HG03139 (cell line): ENCODE measurements at regions not wholly inside any gene's neighbourhood (a gene's known extent, or its start where the extent isn't known, plus 50 kb on each side); places are given as distances from the start of the nearest gene placed in this dataset.

Experiments
- ATAC-seq: cut with Tn5 transposase; IDR thresholded peaks from one replicate; pipeline ENCODE4 v1.9.1; 2021; ENCODE audit not compliant: unreplicated experiment

DNA sequence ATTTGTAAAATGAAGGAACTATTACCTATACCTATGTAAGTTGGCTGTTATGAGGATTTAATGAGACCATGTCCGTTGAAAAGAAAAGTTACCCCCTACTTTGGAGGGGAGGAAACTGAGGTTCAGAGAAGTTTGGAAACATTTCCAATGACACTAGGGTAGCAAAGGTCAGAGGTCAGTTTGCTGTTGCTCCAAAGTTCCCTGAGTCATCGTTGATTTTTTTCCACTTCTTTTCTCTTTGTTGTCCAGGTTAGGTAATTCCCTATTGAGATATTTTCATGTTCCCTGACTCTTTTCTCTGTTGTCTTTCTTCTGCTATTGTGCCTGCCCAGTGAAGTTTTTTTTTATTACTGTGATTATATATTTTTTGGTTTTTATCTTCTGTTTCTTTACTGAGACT is 213.8 kb upstream of the C1orf174 start:
- ATAC-seq = no peak

DNA sequence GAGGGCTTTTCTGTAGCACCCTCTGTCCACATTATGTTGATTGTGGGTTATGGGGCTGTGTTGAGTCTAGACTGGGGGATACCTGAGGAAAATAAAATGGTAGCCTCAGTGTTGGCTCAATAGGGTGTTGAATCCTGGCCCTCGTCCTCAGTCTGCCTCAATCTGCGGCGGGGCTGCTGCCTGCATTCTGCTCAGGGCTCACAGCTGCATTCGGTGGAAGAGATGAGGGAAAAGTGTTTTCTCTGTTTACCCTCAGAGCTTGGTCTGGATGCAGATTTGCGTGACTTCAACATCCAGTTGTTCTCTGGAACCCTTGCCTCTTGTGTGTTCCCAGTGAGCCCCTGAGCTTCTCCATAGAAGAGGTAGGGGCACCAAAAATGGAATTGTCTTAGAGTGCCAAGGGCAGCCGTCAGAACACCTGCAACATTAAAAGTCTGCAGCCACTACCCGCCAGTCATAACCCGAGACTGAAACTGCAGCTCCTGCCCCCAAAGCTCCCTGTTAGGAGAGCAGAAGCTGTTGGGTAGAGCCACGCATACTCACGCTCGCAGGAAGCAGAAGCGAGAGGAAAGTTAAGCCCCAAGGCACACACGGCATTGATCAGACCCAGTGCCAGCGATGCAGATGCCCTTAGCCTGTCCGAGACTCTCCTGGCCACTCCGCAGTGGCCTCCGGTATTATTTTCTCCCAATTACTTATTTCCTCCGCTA is 215.3 kb upstream of the C1orf174 start:
- ATAC-seq = no peak

DNA sequence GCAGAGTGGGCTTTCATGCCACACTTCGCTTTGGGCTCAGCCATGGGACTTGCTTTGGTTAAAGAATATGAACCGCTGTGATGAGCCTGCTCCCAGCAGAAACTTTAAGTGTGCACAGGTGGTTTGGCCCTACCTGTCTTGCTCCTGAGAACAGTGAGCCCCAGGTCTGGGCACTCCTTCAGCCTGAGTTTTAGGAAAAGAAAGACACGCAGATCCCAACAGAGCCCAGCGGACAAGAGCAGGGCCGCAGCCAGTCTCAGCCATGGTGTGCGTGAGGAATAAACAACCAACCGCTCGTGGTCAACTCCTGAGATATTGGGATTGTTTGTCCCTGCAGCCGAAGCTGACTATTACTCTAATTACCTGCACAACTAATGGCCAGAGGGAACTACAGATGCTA is 217.1 kb upstream of the C1orf174 start:
- ATAC-seq = no peak

DNA sequence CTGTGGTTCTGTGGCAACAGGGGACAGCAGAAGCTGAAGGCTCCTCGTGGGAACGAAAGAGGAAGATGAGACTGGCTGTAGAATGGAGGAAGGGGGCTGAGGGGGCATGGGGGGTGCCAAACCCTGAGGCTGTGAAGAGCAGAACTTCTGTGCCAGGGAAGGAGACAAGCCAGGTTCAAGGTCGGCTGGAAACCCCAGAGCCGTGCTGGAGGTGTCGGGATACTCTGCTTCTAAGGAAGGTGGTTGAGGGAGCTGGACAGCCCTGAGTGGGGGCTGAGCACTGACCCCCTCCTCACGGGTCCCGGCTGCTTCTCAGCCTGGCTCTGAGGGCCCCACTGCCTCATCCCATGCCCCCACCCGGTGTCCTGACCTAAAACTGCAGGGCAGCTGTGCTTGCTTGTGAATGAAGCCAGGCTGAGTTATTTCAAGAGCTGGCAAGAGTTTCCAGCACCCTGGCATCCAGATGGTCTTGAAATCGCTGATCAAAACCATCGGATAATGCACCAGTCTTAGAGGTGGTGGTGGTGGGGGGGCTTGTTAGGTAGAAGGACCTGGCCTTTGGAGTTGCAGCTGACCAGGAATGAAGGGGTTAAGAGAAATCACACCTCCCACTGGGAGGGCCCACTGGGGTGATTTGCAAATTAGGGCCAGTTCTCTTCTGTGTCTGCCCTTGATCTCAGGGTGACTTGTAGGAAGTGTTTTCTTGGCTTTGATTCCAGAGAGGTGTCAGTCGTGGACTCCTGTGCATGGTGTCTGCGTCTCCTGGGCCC is 218.9 kb upstream of the C1orf174 start:
- no peak for ATAC-seq

DNA sequence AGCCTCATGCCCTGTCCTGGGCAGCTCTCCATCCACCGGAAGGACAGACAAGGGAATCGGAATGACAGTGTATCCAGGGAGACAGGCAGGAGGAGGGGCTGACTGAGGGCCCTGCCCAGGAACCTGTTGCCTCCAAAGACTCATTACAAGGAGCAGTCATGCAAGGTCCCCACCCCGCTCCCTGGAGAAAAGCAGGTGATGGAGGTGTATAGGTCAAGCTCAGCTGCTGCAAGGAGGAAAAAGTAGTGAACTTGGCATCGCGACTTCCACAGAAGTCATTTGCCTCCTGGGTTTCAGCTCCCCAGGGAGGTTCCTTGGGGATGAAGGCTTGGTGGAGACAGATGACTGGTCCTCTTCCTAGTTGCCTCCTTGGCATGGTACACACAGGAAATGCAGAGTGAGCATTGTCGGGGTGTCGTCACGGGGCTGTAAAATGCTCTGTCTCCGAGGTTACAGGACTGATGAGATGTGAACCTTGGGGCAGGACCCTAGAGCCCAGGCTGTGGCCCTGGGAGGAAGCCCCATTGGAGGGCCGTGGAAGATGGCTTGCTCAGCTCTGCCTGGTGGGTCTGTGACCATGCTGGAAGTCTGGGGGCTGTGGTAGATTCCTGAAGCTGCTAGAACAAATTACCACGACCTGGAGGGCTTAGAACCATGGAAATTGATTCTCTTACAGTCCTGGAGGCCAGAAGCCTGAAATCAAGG is 219.6 kb upstream of the C1orf174 start:
- ATAC-seq = no peak

DNA sequence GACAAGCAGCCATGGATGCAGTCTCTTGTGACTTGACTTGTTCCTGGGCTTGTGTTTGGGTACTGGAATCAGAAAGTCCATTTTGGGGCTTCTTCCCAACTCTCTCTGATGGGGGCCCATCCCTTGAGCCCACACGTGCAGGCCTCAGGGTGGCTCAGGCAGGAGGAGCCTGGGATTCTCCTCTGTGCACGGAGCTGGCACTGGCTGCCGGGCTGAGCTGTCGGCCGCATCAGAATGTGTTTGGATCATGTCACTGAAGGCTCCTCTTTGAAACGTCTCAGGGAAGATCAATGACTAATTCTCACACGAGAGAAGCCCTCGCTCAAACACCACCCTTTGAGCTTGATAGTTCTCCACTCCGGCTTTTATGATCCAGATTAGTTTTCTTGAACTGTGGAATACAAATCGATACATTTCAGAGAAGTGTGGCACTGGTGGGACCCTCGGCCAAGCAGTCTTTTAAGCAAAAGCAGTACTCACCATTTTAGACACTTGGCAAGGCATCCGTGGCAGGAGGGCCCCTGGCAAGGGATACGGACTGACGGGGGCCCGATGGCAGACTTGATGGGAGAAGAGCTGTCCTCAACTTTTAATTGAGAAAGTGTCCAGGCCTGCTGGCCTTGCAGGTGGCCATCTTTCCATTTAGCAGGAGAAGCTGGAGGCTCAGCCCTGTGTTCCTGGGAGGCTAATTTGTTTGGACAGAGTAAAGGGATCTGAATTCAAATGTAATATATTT is 220.7 kb upstream of the C1orf174 start:
- ATAC-seq = no peak

DNA sequence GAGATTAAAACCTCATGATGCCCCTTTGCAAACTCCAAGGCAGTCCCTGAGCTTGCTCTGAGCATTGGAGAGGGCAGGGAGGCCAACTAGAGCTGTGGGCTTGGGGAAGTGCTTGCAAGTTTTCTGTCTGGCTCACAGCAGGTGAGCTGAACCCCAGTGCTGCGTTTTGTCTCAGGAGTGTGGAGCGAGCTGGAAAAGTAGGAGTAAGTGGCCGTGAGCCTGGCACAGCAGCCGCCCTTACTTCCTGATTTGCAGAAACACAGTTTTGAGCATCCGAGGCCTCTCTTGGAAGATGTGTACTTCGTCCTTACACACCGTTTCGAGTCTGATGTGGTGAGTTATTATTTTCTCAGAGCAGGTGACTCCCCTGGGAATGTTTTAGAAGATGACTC is 221.2 kb upstream of the C1orf174 start:
- ATAC-seq = no peak

DNA sequence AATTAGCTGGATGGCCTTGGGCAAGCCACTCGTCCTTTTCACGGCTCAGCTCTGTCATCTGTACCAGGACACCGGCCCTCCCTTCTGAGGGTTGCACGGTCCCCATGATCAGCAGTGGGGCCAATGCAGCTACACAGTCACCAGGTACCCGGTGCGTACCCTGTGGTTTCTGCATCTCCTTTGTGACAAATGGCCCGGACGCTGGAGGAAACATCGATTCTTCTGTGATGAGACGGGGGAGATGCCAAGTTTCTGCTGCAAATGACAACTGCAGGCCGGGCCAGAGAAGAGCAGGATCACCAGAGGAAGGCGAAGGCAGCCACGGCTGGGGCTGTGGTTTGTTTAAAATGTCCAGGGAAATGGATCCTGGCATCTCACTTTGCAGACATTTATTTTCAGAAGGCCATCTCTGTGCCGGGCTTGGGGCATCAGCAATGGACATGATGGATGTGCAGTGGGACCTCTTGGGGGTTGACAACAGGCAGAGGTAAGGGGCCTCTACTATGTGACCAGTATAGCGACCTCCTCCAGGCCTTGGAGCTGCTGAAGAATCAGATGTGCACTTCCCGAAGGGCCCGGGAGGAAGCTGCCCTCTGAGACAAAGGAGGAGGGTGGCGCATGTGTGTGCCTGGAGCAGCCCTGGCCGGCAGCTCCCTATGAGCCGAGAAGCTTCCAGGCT is 221.9 kb upstream of the C1orf174 start:
- ATAC-seq = no peak

DNA sequence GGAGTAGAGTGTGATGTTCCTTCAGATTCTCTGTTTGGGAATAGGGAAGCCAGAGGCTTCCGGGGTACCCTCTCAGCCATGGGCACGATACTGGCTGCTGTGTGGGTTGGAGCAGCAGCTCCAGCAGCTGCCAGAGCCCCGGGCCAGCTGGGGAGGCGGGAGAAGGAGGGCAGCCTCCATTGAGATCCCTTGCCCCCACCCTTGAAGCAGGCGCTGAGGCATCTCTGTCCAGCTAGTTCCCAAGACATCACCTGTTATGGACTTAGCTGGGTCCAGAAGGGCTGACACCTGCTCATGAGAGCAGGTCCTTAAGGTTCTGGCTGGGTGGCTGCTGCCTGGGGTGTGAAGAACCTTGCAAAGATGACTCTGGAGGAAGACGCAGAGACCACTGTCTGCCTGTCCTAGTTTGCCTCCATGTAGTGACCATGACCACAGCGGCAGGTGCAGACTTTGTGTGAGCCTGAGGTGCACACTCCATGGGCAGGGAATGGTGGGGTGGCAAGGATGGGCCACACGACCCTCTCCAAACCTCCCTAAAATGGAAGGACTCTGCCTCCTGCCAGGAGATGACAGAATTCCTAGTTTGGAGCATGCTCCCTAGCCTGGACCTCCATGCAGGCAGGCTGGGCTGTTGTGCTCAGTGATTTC is 222.6 kb upstream of the C1orf174 start:
- ATAC-seq = no peak

DNA sequence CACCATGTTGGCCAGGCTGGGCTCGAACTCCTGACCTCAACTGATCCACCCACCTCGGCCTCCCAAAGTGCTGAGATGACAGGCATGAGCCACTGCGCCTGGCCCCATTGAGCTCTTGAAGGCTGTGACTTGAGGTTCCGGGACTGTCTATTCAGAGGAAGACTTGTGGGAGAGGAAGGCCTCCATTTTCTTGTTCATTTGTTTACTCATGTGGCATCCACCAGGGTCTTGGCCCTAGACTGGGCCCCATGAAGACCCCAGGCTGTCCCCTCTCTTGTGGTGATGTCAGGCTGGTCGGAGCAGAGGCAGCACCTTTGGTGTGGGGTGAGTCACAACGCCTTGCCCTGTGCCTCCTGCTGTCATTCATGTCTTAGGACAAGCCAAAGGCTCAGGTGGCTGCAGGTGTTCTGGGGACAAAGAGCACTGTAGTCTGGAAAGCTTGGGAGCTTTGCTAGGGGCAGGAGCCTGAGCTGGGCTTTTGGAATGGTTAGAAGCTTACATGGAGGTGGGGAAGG is 224.6 kb upstream of the C1orf174 start:
- ATAC-seq = no peak

DNA sequence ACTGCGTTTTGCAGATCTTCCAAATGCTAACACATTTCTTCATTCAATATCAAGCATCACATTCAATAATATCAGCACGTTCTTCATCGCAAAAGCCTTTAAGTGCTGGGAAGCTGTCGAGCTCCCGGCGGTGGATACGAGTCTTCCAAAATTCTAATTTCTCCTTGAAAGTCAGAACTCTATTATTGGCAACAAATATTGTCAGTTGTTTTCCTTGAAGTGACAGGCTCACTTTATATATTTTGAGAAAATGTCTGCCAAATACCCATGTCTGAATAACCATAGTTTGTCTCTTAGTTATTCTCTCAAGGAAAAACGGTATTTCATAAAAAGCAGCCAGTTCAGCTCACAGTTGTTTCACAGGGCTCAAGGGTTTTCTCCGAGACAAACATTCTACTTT is 226.2 kb upstream of the C1orf174 start:
- no peak for ATAC-seq

DNA sequence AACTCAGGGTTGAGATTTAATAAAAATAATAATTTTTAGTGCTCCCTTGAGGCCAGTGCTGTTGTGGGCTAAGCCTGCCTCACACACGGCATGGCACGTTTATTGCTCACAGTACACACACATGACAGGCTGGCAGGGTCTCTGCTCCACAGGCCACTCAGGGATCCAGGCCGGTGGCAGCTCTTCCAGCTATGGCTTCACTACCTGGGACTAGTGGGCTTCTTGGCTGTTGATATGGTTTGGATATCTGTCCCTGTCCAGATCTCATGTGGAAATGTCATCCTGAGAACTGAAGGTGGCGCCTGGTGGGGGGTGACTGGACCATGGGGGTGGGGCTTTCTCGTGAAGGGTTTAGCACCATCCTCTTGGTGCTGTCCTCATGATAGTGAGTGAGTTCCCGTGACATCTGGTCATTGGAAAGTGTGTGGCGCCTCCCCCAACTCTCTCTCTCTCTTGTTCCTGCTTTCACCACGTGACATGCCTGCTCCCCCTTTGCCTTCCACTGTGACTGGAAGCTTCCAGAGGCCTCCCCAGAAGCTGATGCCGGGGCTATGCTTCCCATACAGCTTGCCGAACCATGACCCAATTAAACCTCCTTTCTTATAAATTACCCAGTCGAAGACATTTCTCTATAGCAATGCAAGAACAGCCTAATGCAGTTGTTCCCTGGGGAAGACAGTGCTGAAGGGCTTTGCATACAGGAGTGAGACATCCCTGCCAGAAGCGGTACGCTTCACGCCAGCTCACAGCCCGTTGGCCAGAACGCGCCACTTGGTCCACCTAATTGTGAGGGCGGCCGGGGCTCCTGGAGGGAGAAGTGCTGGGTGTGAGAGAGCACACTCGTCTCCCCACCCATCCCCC is 226.9 kb upstream of the C1orf174 start:
- no peak for ATAC-seq

DNA sequence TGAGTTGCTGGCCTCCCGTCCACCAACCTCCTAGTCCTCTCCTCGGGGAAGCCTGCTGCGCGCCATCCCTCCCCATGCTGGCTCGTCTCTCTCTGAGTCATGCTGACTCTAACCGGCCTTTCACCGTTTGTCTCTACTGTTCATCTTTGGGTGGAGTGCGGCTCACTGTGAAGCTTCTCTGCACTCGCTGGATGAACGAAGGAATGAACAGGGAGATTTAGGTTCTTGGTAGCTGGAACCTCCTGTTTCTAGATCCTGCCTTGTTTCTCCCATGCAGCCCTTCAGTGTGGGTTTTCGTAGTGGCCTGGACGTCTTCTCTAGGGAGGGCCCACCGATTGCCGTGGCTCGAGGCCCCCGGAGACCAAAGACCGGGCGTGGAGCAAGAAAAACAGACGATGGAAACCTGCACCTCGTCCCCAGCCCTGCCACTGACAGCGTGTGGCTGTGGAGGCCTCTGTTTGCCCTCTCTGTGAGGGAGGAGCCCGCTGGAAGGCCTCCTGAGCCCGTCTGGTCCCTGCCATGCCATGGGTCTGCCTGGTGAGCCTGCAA is 227.6 kb upstream of the C1orf174 start:
- ATAC-seq = no peak

DNA sequence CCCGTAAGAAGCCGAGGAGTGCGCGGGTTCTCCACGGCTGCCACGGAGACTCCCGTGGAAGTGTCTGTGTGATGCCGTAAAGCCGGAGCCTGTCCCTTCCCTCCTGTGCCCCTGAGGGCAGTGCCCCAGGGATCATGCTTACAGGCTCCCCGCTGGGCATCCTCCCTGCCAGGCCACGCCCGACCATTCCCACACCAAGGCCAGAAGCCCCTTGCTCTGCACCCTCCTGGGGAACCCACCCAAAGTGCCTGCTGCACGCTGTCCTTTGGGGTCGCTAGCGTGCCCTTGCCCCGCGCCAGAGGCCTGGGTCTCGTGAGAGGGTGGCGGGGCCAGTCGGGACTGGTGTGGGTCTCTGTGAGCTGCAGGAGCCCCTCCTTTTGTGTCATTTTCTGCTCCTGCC is 228.5 kb upstream of the C1orf174 start:
- ATAC-seq = no peak

DNA sequence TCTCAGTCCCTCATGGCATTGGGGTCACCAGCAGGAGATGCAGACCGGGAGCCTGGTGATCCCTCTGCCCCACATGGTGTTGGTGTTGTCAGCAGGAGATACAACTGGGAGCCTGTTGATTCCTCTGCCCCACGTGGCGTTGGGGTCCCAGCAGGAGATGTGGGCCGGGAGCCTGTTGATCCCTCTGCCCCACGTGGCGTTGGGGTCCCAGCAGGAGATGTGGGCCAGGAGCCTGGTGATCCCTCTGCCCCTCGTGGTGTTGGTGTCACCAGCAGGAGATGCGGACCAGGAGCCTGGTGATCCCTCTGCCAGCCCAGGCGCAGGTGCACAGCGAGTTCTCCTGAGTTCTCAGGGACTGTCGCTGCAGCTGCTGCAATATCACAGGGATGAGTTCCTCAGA is 229.6 kb upstream of the C1orf174 start:
- no peak for ATAC-seq

DNA sequence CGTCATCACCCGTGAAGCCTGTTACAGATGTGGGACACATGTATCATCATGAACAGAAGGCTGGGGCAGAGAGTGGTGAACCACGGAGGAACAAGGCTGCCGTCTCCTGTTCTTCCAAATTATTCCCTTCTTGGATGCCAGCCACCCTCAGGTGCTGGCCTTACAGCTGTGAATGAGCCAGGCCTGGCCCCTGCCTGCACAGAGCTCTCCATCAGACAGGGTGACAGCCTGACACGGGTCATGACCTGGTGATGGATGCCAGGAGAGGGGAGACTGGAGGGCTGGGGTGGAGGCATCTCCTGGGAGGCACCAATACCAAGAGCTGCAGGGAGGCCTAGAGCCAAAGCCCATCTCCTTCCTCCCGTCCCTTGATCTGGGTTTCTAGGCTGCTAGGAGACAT is 230.0 kb upstream of the C1orf174 start:
- ATAC-seq = no peak

DNA sequence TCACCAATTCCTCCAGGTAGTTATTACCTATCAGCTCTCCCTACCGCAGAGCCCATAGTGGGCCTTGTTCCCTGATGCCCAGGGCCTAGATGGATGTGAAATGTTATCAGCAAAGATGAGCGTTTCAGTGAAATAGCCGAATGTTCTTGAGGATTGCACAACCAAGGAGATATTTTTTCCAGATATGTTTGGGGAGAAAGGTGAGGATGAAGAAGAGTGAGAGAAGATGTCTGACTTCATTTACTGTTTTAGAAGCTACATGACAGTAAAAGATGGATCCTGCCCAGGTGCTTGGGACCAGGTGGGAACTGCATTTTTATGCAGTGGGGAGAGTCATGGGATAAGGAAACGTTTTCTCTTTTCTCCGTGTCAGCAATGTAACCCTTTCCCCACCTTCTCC is 231.7 kb upstream of the C1orf174 start:
- no peak for ATAC-seq

DNA sequence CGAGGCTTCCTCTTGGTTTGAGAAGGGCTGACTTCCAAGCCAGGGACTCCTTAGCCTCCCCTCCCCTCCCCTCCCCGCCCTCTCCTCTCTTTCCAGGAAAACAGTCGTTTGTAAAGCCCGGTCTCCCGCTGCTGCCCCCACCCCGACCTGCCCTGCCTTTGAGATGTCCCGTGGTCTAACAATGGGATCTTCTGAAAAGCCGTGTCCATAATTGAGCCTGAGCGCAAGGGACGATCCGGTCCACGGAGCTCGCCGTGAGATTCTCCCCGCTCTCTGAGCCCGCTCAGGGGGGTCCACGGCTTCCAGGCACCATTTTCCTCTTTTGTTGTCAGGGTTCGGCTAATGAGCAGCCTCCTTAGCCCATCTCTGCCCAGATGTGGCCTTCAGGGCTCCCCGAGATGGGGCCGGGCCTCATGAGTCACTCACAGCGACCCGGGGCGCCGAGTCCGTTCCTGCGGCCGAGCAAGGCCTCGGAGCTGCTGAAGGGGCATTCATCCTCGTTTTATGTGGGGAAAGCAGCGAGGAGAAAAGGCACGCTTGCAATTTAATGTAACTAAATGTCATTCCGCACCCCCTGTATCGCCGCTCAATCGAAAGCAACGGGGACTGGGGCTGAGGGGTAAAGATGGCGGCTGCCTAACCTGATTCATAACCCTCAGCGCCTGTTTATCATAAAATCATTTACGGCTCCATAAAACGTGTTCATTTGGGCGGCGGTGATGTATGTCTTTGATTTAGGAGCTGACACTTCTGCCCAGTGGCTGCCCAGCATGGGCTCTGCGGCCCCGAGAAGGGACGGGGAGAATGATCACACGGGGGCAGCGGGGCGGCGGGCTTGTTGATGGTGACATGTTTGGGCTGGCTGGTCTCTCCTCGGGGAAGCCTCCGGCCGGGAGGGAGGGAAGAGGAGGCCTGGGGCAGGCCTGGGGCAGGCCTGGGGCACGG is 232.6 kb upstream of the C1orf174 start:
- no peak for ATAC-seq
